ENCODE measurements at regions not wholly inside any gene's neighbourhood (a gene's known extent, or its start where the extent isn't known, plus 50 kb on each side); places are given as distances from the start of the nearest gene placed in this dataset.
"Not testable (repeated sequence)": the region's sequence is repeated elsewhere in the genome, so short reads cannot be mapped to it uniquely, and the experiment has no call there.

DNA sequence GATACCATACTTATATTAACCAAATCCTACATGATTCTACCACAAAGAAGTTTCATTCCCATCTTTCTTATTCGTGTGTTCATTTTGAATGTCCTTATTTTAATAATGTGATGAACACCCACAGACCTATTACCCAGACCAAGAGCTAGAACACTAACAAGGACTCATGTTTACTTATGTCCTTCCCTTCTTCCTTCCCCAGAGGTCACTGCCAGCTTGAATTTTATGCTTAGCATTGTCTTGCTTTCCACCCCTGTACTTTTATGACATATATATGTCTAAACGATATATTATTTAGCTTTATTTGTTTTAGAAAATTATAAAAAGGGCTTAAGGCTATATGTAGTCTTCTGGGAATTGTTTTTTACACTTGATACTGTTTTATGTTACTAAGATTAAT, 238.6 kb downstream of the LRIG3 start:
- no peak for DNase-seq (ENCODE audit: low spot score)

DNA sequence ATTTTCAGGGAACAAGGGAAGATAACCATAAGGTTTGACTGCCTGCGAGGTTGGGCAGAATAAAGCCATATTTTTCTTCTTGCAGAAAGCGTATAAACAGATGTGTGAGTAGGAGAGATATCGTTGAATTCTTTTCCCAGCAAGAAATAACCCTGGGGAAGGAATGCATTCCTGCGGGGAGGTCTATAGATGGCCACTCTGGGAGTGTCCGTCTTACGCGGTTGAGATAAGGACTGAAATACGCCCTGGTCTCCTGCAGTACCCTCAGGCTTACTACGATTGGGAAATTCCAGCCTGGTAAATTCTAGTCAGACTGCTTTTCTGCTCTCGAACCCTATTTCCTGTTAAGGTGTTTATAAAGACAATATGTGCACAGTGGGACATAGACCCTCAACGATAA, 225.0 kb downstream of the LRIG3 start:
- DNase-seq (ENCODE audit: low spot score) = no peak
- intact Hi-C loops (cut with DNase I) = no loop called here

More for the DNA sequence above, 238.6 kb downstream of the LRIG3 start:
- intact Hi-C loops (cut with DNase I) = no loop called here

DNA sequence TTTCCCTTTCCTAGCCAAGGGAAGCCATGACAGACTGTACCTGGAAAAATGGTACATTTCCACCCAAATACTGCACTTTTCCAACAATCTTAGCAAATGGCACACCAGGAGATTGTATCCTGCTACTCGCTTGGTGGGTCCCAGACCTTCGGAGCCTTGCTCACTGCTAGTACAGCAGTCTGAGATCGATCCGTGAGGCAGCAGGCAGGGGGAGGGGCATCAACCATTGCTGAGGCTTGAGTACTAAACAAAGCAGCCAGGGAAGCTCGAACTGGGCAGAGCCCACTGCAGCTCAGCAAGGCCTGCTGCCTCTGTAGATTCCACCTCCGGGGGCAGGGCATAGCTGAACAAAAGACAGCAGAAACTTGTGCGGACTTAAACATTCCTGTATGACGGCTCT, 218.8 kb downstream of the LRIG3 start:
- no peak for DNase-seq (ENCODE audit: low spot score)
- intact Hi-C loops (cut with DNase I) = no loop called here

DNA sequence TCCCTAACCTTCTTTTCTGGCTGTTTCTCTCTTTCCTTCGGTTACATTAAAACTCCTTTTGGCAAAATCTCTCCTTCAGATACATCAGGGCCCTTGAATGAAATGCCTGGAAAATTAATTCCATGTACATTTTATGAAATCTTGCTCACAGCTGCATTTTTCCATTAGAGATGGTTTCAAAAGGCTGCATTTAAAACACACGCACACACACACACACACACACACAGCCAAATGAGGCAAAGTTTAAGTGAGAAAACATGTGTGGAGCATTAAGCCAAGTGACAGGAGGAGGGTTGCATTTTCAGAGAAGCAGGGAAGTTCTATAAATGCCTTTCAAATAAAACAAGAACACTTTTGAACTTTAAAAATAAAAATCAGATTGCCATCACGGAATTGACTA, 216.4 kb downstream of the LRIG3 start:
- intact Hi-C loops (cut with DNase I) = no loop called here
- no peak for DNase-seq (ENCODE audit: low spot score)

DNA sequence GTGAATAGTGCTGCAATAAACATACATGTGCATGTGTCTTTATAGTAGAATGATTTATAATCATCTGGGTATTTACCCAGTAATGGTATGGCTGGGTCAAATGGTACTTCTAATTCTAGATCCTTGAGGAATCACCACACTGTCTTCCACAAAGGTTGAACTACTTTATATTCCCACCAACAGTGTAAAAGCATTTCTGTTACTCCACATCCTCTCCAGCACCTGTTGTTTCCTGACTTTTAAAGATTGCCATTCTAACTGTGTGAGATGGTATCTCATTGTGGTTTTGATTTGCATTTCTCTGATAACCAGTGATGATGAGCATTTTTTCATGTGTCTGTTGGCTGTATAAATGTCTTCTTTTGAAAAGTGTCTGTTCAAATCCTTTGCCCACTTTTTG, 215.5 kb downstream of the LRIG3 start:
- intact Hi-C loops (cut with DNase I); DNase-seq (ENCODE audit: low spot score): not testable (repeated sequence)

DNA sequence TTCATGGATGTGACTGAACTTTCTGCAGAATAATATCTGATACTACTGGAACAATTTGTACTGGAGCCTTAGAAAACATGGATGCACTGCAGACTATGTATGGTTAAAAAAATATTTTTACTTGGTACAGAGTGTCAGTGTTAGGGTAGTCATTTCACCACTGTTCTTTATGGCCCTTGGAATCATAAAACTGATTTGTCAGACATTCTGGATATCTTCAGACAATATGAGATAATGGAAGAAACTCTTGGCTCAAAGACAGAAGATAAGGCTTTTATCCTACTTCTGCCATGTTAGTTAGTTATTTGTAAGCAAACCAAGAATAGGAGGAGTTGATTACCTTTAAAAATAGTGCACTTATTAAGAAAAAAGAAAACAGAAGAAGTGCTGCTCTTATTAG, 209.4 kb downstream of the LRIG3 start:
- DNase-seq (ENCODE audit: low spot score) = no peak
- intact Hi-C loops (cut with DNase I) = no loop called here

DNA sequence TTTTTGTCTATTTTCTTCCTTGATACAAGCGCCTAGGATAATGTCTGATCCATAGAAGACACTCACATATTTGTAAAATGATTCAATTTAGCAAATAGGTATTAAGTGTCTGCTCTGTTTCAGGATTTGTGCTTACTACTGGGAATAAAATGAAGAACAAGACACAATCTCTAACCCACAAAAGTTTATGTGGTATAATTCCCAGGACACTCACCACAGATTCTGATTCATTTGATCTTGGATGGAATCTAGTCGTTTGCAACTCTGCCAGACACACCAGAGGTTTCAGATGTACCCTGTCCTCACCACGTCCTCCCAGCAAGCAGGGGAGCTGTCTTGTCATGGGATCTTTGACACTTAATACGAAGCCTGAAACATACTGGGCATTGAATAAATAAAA, 208.3 kb downstream of the LRIG3 start:
- DNase-seq (ENCODE audit: low spot score) = no peak
- intact Hi-C loops (cut with DNase I) = no loop called here

DNA sequence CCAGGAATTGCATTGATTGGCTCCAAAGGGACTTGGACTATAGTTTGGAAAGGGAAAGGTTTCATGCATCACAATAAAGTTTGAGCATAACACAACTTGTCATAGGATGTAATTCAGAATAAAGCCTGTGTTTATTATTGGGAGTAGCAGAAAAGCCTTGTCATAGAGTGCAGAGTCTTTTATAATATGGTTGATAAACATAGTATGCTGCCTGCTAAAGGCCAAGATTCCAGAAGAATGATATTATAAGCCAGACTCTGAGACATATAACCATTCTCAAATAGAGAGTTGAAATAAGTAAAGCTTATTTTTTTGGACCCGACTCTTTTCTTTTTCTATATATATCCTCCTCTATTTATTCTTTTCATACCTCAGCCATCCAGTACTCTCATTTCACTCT, 207.3 kb downstream of the LRIG3 start:
- DNase-seq (ENCODE audit: low spot score) = no peak
- intact Hi-C loops (cut with DNase I) = no loop called here

DNA sequence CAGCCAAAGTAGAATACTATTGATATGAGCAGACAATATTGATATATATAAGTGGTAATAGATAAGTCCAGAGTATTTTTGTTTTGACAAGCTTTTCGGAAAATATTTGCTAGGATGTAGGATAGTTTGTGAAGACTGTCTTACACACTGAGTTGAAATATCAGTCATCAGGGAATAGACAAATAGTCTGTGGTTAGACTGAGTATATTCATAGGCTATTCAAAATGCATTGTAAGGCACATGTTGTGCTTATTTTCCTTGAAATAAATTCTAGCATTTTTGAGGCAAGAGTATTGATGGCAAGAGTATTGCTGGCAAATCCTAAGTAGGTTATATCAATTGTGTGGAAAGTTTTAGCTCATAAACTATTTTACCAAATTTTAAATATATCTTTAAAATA, 201.1 kb downstream of the LRIG3 start:
- intact Hi-C loops (cut with DNase I) = no loop called here
- no peak for DNase-seq (ENCODE audit: low spot score)

DNA sequence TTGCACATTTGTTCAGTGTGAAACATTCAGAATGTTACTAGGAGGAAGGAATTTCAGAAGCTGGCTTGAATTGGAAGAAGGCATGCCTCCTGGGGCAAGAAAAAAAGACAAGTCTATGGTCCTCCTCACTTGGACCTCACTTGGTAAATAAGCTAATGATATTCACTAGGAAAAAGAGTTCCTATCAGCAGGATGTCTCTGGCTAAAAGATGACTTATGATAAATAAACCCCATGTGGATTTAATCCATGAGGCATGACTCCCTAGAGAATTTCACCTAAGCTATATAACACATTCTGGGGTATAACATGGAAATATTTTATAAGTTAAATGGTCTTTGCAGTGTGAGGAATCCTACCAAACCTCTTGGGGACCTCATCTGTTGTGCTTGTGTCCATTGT, 199.9 kb downstream of the LRIG3 start:
- intact Hi-C loops (cut with DNase I) = no loop called here
- DNase-seq (ENCODE audit: low spot score) = no peak

DNA sequence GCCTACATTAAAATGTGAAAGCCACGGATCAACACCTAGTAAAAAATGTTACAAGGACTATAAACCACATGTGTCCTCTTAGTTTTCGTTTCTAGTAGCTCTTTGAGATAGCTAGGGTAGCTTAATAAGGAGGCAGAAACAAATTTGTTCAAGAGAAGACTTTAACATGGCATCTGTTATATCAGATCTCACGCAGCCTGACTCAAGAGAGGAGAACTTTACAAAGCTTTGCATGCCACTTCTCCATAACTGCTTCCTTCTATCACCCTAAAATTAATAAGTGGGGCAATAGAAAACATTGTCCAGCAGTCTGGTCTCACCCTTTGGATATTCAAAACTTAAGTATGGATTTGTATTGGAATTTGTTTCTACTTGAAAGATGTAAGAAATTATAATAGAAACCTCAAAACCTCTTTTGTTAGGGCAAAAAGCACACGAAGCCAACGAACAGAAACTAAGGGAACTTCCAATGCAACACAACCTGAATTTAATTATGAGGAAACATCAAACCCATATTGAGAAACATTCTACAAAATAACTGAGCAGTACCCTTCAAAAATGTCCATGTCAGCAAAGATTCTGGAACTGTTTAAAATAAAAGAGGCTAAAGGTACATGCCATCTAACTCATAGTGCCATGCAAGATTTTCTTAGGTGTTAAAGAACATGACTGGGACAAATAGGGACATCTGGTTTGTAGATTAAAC, 194.8 kb downstream of the LRIG3 start:
- DNase-seq (ENCODE audit: low spot score) = no peak
- intact Hi-C loops (cut with DNase I) = no loop called here

DNA sequence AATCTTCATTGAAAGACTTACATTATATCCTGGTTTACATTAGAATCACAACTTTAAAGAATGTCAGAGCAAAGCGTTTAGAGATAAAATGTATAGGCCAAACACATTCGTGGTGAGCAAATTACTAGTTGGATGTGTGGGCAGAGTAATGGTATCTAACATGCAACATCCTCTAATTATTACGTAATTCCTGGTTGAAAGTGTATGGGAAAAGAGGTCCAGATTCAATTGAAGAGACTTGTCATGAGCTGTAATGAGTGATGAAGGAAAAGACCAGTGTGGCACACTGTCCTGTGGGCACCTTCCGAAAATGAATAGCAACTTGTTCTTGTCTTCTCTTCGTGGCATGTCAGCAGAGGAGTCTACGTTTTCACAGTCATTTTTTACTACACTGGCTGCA, 192.8 kb downstream of the LRIG3 start:
- intact Hi-C loops (cut with DNase I) = no loop called here
- no peak for DNase-seq (ENCODE audit: low spot score)

DNA sequence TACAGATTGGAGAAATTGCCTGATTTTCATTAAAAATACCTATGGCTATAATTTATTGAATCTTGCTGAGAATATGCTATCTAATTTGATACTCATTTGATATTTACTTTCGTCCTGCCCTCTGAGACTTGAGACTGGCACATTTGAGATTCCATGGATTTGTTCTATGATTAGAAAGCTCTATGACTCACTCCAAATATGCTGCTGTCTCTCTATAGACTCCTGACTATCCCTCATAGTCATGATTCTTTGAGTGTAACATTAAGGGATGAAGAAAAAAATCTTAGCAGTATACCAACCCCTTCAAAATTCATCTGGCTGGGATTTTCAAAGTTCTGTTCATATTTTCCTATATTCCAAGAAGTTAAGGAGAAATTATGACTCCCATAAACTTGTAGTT, 191.9 kb downstream of the LRIG3 start:
- intact Hi-C loops (cut with DNase I) = no loop called here
- no peak for DNase-seq (ENCODE audit: low spot score)

DNA sequence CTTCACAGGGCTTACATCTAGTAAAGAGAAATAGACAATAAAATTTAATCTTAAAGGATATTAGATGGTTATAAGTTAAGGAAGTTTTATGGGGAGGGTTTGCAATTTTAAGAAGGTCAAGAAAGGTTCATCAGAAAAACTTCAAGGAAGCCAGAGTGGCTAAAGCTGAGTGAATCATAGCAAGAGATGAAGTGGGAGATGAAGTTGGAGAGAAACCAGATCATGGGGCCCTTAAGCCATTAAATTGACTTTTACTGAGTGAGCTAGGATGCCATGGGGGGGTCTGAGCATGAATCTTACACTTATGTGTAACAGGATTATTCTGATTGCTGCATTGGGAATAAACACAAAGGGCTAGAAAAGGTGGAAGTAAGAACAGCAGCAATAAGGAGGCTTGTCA, 189.2 kb downstream of the LRIG3 start:
- intact Hi-C loops (cut with DNase I) = no loop called here
- DNase-seq (ENCODE audit: low spot score) = no peak

DNA sequence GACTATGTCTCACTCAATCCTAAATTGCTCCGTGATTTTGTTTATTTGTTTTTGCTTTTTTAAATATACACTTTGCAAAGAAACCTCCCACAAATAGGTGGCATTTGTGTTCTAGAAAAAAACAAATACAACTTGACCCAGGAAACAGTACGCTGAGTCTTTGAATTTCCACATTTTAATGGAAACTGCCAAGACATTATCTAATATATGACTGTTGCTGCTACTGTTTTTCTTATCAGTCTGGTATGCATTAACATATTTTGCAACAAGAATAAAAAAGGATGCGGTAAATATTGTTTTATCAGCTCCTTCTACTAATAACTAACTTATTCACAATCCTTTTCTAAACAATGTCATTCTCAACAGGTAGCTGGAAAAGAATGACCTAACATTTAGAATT, 187.4 kb downstream of the LRIG3 start:
- intact Hi-C loops (cut with DNase I) = no loop called here
- DNase-seq (ENCODE audit: low spot score) = no peak

DNA sequence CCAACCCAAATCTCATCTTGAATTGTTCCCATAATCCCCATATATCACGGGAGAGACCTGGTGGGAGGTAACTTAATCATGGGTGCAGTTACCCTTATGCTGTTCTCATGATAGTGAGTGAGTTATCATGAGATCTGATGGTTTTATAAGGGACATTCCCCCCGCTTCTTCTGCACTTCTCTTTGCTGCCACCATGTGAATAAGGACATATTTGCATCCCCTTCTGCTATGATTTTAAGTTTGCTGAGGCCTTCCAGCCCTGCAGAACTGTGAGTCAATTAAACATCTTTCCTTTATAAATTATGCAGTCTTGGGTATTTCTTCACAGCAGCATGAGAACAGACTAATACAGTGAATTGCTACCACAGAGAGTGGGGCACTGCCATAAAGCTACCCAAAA, 179.1 kb downstream of the LRIG3 start:
- DNase-seq (ENCODE audit: low spot score) = no peak

DNA sequence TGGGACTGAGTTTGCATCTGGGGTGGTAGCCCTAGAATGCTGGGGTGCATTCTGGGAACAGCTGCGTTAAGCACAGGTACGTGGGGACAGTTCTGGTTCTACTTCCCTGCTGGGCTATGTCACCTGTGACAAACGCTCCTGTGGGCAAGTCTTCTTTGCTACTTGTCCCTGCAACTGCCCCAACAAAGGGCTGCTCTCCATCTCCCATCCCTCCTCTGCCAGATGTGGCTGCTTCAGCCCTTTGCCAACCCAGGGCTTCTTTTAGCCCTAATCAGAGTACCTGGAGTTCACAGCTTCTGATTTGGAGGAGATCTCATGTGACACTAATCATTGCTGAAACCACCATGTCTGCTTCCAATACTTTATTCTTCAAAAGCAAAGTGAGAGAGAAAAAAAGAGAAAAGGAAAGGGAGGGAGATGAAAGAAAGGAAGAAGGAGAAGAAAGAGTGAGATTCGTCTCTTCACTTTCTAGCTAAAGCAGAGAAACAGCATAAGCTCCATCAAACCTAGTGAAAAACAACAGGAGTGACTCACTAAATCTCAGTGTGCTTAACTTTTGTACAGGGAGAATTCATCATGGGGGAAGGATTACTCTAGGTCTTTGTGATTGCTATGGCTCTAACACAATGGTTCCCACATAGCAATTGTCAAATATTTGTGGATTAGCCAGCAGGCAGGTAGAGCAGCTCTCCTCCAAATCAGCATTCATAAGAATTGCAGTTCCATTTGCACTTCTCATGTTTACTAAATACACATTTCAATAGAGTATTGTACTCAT, 174.8 kb downstream of the LRIG3 start:
- no peak for DNase-seq (ENCODE audit: low spot score)
- intact Hi-C loops (cut with DNase I) = no loop called here

More for the DNA sequence above, 179.1 kb downstream of the LRIG3 start:
- intact Hi-C loops (cut with DNase I) = loop anchor here in 1 of 2 donors (1.0 kb wide), 1 partner anchor 24 kb away; no protein-coding TSS in a partner anchor

DNA sequence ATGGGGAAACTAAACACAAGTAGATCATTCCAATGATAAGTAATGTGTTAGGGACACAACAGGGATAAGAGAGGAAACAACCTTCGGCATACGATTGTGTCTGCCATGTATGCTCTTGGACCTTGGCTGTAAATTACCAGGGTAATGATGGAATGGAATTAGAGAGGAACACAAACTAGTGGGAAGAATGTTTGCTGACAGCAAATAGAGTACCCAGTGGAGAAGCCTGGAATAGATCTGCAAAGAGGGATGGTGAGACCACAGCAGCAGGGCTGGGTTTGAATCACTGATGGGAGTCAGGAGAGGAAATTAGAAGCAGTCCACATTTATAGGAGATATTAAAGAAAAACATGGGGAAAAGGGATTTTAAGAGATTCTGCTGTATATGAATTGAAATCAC, 172.8 kb downstream of the LRIG3 start:
- intact Hi-C loops (cut with DNase I) = no loop called here
- no peak for DNase-seq (ENCODE audit: low spot score)

DNA sequence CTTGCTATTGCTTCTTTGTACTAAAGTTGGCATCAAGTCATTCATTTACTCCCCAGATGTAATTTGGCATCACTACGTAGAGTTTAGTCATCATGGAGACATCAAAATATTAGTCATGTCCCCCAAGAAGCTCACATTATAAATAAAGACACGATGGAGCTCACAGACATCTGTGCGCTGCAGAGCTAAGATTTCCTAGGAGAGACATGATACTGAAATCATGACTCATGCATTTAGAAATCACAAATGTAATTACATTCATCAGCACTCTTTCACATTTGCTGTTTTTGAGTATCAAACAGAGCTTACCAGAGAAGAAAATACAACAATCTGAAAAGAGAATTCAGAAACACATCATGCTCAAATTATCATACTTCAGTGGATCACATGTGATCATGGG, 169.8 kb downstream of the LRIG3 start:
- DNase-seq (ENCODE audit: low spot score) = no peak
- intact Hi-C loops (cut with DNase I) = no loop called here

DNA sequence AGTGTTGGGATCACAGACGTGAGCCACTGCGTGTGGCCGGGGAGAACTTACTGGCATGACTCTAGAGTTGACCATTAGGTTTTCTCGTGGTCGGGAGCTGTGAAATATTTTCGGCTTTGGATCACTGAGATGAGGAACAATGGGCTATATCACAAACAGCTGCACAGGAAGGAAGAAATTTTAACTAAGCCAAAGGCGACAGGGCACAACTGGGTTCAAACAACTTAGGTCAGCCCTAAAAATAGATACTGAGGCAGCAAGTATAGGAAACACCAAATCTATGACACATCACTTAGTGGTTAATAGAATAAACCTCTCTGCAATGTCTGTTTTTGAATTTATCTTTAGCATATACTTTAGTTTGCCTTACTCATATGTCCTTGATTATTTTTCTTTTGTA, 162.9 kb downstream of the LRIG3 start:
- no peak for DNase-seq (ENCODE audit: low spot score)

DNA sequence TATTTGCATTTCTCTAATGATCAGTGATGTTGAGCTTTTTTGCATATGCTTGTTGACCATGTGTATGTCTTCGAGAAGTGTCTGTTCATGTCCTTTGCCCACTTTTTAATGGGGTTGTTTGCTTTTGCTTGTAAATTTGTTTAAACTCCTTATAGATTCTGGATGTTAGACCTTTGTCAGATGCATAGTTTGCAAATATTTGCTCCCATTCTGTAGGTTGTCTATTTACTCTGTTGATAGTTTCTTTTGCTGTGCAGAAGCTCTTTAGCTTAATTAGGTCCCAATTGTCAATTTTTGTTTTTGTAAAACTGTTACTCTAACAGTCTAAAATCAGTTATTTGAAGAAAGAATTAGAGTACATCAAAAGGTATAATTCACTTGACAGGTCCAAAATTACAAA, 160.6 kb downstream of the LRIG3 start:
- intact Hi-C loops (cut with DNase I) = not testable (repeated sequence)

More for the DNA sequence above, 162.9 kb downstream of the LRIG3 start:
- intact Hi-C loops (cut with DNase I) = no loop called here

More for the DNA sequence above, 160.6 kb downstream of the LRIG3 start:
- DNase-seq (ENCODE audit: low spot score) = not testable (repeated sequence)
